Kidney (tissue), 13 donors: ENCODE measurements at regions not wholly inside any gene's neighbourhood (a gene's known extent, or its start where the extent isn't known, plus 50 kb on each side); places are given as distances from the start of the nearest gene placed in this dataset.

ENCODE experiments used
- DNase-seq, 5 donors: peaks; one replicate each; pipeline ENCODE4 v3.0.0-alpha.2; 2013 to 2020
- FAIRE-seq: peaks from 2 replicates; lab custom pipeline; 2012; peaks lifted over from hg19 to GRCh38; lab: Jason Lieb, UNC
- H3K27ac ChIP-seq, 2 donors: one replicate each; pipeline ENCODE4 v1.7.0; 2013; ENCODE audit warnings: low read depth in 2 of 2, low read length in 2 of 2, inconsistent platforms in 1 of 2
- H3K27me3 ChIP-seq: one replicate; pipeline ENCODE4 v1.7.1; 2013; ENCODE audit warnings: low read length, inconsistent platforms; ENCODE audit not compliant: control insufficient read depth, insufficient read depth
- H3K36me3 ChIP-seq, 3 donors: one replicate each; pipeline versions ENCODE4 v1.7.0 to v1.7.1; 2013; ENCODE audit warnings: low read length in 3 of 3, control low read depth in 1 of 3, inconsistent platforms in 1 of 3; ENCODE audit not compliant: insufficient read depth in 3 of 3, control insufficient read depth in 2 of 3
- H3K4me1 ChIP-seq, 3 donors: one replicate each; pipeline versions ENCODE4 v1.7.0 to v1.7.1; 2013; ENCODE audit warnings: low read length in 3 of 3, inconsistent platforms in 1 of 3, low read depth in 1 of 3; ENCODE audit not compliant: control insufficient read depth in 2 of 3, insufficient read depth in 2 of 3
- H3K4me3 ChIP-seq, 3 donors: one replicate each; pipeline versions ENCODE4 v1.7.0 to v1.8.1; 2013; ENCODE audit warnings: low read length in 3 of 3, control low read depth in 1 of 3, inconsistent platforms in 1 of 3
- H3K9ac ChIP-seq, 3 donors: one replicate each; pipeline versions ENCODE4 v1.7.0 to v1.7.1; 2013; ENCODE audit warnings: low read length in 3 of 3, control low read depth in 1 of 3, inconsistent platforms in 1 of 3
- H3K9me3 ChIP-seq, 3 donors: one replicate each; pipeline versions ENCODE4 v1.7.0 to v1.7.1; 2013; ENCODE audit warnings: low read length in 3 of 3, control low read depth in 1 of 3, inconsistent platforms in 1 of 3; ENCODE audit not compliant: control insufficient read depth in 2 of 3, insufficient read depth in 1 of 3
- intact Hi-C: fragments of 100-400 bp; cut with DNase I; formaldehyde crosslinking; loops from one replicate; pipeline ENCODE4 v1.11.1; 2022
- TF ChIP-seq, protein P1 (sequence below): IDR thresholded peaks from 3 replicates; pipeline ENCODE4 v1.5.1; 2012; ENCODE audit warnings: mild to moderate bottlenecking, moderate library complexity, borderline replicate concordance; ENCODE audit not compliant: insufficient read depth; ENCODE audit errors: extremely low read depth
- donor health status: control.
- donor health status: control.
- donor health status: control.
- donor health status: control.
- donor health status: control.
- donor health status: DM: yes; HTN: yes; CAD: no.
- donor health status: Normal renal cell carcinoma (clear cell type).

DNA sequence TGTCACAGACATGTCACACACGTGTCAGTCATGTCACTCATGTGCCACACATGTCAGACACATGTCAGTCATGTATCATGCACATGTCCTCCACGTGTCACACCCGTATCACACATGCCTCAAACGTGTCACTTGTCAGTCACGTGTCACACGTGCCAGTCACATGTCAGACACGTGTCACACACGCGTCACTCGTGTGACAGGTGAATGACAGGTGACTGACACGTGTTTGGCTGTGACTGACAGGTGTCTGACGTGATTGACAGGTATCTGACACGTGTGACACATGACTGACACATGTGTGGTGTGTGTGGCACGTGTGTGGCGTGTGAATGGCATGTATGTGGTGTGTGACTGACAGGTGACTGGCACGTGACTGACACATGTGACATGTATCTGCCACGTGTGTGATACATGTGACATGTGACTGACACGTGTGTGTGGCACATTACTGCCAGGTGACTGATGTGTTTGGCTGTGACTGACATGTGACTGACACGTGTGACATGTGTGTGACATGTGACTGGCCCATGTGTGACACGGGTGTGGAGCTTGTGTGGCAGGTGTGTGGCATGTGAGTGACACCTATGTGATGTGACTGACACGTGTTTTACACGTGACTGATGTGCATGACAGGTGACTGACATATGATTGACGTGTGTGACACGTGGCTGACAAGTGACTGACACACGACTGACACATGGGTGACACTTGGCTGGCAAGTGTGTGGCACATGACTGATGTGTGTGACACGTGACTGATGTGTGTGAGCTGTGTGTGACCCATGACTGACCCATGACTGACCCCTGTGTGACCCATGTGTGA, 90.7 kb upstream of the GPC3 start:
- Histone ChIP-seq H3K36me3 (peaks cover 0 to 2% (median 0%) of the 10 kb centered on the region in 3 donors), H3K4me3 (peak overlapping the region in 1 of 3 donors; percentile 31), H3K4me1 (no peaks in the 10 kb centered on the region), H3K9me3 (peaks cover 0 to 5% (median 0%) of the 10 kb centered on the region in 3 donors), H3K27me3 (peaks cover 4% of the 10 kb centered on the region), H3K9ac (no peak overlapping the region), H3K27ac (no peak overlapping the region)
- DNase-seq (no peak), FAIRE-seq (no peak)
- intact Hi-C loops = no loop called here
- TF ChIP-seq, protein P1, sequence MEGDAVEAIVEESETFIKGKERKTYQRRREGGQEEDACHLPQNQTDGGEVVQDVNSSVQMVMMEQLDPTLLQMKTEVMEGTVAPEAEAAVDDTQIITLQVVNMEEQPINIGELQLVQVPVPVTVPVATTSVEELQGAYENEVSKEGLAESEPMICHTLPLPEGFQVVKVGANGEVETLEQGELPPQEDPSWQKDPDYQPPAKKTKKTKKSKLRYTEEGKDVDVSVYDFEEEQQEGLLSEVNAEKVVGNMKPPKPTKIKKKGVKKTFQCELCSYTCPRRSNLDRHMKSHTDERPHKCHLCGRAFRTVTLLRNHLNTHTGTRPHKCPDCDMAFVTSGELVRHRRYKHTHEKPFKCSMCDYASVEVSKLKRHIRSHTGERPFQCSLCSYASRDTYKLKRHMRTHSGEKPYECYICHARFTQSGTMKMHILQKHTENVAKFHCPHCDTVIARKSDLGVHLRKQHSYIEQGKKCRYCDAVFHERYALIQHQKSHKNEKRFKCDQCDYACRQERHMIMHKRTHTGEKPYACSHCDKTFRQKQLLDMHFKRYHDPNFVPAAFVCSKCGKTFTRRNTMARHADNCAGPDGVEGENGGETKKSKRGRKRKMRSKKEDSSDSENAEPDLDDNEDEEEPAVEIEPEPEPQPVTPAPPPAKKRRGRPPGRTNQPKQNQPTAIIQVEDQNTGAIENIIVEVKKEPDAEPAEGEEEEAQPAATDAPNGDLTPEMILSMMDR = no peak

- no peak for DNase-seq
- Histone ChIP-seq H3K27me3 (no peaks in the 10 kb centered on the region), H3K9ac (no peak overlapping the region), H3K4me3 (no peak overlapping the region), H3K27ac (no peak overlapping the region), H3K9me3 (no peaks in the 10 kb centered on the region), H3K36me3 (no peaks in the 10 kb centered on the region), H3K4me1 (no peaks in the 10 kb centered on the region)
- intact Hi-C loops = no loop called here
- TF ChIP-seq, protein P1 = no peak
- FAIRE-seq = no peak
These were observed 110.0 kb upstream of the GPC3 start for GRCh38 chrX:134095366-134095765.

DNA sequence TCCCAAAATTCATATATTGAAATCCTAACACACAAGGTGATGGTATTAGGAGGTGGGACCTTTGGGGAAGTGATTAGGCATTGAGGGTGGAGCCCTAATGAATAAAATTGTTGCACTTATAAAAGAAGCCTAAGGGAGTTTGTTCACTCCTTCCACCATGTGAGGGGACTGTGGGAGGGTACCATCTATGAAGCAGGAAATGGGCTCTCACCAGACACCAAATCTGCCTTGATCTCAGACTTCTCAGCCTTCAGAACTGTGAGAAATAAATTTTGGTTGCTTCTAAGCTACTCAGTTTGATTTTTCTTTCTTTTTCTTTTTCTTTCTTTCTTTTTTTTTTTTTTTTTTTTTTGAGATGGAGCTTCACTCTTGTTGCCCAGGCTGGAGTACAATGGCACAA, 116.2 kb upstream of the GPC3 start:
- Histone ChIP-seq H3K4me1 (no peaks in the 10 kb centered on the region), H3K27ac (no peak overlapping the region), H3K9me3 (no peaks in the 10 kb centered on the region), H3K9ac (no peak overlapping the region), H3K27me3 (no peaks in the 10 kb centered on the region), H3K4me3 (no peak overlapping the region), H3K36me3 (no peaks in the 10 kb centered on the region)
- intact Hi-C loops = no loop called here
- TF ChIP-seq, protein P1 = no peak
- no peak for DNase-seq
- no peak for FAIRE-seq
